Activated CD8-positive, alpha-beta memory T cell treated with anti-CD3 and anti-CD28 coated beads for 1 hour (primary cell): ENCODE measurements at regions not wholly inside any gene's neighbourhood (a gene's known extent, or its start where the extent isn't known, plus 50 kb on each side); places are given as distances from the start of the nearest gene placed in this dataset.

Experiments used
- DNase-seq, 2 donors: peaks; one replicate each; pipeline ENCODE4 v3.0.0-alpha.2; 2020; ENCODE audit warnings: low read depth in 1 of 2; ENCODE audit errors: extremely low read depth in 1 of 2

DNA sequence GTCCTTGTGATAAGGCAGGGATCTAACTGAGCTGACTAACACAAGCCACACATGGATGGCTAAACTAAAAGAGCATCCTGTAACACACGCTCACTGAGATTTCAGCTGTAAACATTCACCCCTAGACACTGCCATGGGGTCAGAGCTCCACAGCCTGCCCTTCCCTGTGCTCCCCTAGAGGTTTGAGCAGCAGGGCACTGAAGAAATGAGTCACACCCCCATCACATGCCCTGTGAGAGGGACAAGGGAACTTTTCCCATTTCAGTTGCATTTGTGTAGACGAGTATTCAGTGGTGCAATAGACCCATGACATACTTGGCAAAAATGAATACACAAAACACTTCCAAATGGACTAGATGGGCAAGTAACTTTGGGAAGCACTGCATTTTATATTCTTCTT lies 402.4 kb upstream of the LRRTM1 start:
- DNase-seq, result no peak

DNA sequence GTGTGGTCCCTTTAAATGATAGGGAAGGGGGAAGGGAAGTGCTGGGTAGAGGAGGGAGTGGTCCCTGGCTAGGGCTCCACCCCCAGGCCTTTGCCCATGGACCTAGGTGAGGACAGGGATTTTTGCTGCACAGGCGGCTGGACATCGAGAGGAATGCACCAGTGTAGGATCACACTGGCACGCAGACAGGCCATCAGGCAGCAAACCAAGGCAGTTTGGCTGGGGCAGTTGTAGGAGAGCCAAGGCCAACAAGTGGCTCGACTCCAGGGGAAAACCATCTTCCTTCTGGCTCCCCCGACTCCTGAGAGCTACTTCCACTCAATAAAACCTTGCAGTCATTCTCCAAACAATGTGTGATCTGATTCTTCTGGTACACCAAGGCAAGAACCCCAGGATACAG lies 402.0 kb upstream of the LRRTM1 start:
- DNase-seq, result no peak

DNA sequence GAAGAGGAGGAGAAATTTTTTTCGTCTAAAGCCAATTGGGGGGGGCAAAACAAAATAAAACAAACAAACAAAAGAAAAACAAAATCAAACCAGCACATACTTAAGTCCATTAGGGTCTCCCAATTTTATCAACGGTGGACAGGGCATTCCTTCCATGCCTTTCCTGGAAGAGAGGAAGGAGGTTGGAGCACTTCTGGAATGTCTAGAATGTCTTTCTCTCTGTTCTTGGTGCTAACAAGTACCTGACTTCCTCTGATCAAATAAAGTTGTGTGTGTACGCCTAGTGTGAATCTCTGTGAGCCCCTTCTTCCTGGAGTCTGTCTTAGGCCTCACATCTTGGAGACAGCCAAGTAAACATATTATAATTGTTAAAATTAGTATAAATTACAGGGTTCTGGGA lies 399.0 kb upstream of the LRRTM1 start:
- no peak for DNase-seq

DNA sequence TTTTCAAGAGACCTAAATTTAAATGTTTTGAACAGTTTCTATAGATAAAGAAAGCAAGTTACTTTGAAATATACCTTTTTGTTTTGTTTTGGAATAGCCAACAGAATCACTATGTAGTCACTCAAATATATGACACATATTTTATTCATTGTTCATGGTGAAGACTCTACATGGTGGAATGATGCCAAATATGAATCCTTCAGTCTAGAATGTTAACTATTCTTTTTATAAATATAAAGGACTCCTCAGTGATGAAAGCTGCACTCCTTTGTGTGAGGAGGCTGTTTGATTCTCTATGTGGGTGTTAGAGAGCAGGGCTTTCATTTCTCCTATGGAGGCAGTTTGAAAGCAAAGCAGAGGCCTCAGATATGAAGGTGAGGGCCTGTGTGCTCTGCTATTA lies 396.4 kb upstream of the LRRTM1 start:
- no peak for DNase-seq
